ENCODE measurements at regions not wholly inside any gene's neighbourhood (a gene's known extent, or its start where the extent isn't known, plus 50 kb on each side); places are given as distances from the start of the nearest gene placed in this dataset.

DNA sequence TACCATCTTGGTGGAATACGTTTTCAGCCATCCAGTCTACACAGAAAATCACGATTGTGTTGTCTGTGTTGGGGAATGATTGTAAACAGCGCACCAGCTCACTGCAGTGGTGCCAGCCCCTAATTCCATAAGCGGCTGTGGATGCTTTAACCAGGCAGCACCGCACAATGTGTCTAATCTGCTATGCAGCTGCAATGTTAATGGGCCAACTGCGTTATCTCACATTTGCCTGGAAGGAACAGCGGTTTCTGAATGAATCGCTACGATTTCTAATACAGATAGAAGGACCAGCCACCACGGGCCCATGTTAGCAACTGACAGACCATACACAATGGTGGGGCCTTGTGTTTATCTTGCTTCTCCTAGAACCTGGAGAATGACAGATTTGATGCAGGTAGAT is 384.5 kb upstream of the KIRREL3 start:
- TF ChIP-seq POLR2AphosphoS5 (IDR thresholded peaks at IDR 0.05; ENCODE audit: low read depth, low read length), result no peak
- no peak for TF ChIP-seq TAF1 (IDR thresholded peaks at IDR 0.05; ENCODE audit: borderline replicate concordance, low read depth, low read length)
